Eye (tissue), 1 donor: ENCODE measurements at regions not wholly inside any gene's neighbourhood (a gene's known extent, or its start where the extent isn't known, plus 50 kb on each side); places are given as distances from the start of the nearest gene placed in this dataset.
"Not testable (repeated sequence)": the region's sequence is repeated elsewhere in the genome, so short reads cannot be mapped to it uniquely, and the experiment has no call there.

Source experiments
- DNase-seq: peaks from one replicate; pipeline ENCODE4 v3.0.0-alpha.2; 2015

DNA sequence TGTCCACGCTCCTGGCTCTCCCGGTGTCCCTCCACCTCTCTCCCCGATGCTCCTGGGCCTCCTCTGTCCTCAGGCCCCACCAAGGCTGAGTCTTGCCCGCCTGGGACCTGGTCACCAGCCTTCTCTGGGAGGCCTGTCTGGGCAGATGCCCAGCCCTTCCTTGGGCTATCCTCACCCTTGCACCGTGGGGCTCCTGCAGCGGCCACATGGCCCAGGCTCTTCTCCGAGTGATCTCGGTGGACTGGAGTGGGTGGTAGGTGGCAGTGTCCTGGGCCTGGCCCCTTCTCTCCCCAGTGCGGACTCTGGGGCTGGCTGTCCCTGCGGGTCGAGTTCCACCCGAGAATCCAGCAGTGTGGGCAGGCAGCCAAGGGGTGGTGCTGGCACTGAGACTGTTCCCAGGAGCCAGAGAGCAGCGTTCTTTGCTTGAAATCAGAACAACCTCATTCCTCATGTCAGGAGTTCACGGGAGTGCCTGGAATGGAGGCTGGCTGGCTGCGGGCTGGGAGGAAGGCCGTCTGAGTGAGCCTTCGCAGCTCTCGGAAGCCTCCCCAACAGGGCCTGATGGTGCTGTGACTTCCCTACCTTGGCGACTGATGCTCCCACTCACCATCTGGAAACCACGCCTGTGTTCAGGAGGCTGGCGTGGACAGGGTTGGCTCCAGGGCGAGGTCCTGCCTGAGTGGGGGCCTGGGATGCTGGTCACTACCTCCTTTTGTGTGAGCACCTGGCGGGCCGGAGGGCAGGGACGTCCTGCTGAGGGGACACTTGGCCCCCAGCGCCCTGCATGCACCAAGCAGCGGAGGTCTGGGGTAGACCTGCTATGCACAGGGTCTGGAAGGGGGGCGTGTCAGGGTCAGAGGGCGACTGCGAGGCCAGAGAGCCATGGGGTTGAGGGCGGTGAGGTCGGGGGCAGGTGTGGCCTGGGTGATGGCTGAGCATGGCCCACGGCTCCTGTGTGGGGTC, 113.9 kb downstream of the TMEM121 start:
- not testable (repeated sequence) for DNase-seq

- DNase-seq: no peak
Observed at GRCh38 chr14:105641075-105641937, 114.9 kb downstream of the TMEM121 start.

- not testable (repeated sequence) for DNase-seq
Observed at GRCh38 chr14:105641951-105642350, 115.6 kb downstream of the TMEM121 start.

DNA sequence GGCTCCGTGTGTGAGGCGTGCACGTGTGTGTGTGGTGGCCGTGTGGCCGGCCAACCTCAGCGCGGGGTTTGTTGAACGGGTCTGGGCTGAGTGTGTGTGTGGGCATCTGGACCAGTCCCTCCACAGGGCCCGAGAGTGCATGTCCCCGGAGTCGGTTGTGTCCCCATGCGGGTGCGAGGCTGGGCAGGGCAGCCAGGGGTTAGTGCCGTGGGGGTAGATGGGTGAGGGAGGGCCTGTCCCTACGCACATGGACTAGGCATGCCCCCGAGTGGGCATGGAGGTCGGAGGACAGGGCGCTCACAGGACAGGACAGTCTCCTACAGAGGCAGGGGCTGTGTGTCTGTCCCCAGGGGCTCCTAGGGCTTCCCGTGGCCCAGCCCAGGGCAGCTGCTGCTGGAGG, 116.1 kb downstream of the TMEM121 start:
- not testable (repeated sequence) for DNase-seq

DNA sequence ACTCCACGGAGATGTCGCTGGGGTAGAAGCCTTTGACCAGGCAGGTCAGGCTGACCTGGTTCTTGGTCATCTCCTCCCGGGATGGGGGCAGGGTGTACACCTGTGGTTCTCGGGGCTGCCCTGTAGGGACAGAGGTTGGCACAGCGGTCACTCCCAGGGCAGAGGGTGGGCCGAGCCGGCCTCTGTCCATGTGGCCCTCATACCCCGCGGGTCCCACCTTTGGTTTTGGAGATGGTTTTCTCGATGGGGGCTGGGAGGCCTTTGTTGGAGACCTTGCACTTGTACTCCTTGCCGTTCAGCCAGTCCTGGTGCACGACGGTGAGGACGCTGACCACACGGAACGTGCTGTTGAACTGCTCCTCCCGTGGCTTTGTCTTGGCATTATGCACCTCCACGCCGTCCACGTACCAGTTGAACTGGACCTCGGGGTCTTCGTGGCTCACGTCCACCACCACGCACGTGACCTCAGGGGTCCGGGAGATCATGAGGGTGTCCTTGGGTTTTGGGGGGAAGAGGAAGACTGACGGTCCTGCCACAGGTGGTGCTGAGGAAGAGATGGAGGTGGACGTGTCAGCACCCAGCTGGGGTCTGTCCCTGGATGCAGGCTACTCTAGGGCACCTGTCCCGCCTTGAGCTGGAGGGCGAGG, 117.1 kb downstream of the TMEM121 start:
- not testable (repeated sequence) for DNase-seq

DNA sequence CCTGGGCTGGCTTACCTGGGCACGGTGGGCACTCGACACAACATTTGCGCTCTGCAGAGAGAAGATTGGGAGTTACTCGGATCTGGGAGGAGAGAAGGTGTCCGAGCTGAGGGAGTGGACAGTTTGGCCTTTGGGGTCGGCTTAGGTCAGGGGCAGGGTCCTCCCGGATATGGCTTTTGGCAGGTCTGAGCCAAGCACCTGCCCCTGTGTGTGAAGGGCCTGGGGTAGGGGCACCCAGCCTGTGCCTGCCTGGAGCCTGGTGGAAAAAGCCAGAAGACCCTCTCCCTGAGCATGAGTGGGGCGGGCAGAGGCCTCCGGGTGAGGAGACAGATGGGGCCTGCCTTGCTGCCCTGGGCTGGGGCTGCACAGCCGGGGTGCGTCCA, 117.7 kb downstream of the TMEM121 start:
- DNase-seq: not testable (repeated sequence)

GRCh38 chr14:105644457-105644856, 118.1 kb downstream of the TMEM121 start:
- not testable (repeated sequence) for DNase-seq

GRCh38 chr14:105644891-105645290, 118.5 kb downstream of the TMEM121 start:
- not testable (repeated sequence) for DNase-seq

- not testable (repeated sequence) for DNase-seq
Observed at GRCh38 chr14:105645389-105645788, 119.0 kb downstream of the TMEM121 start.

DNA sequence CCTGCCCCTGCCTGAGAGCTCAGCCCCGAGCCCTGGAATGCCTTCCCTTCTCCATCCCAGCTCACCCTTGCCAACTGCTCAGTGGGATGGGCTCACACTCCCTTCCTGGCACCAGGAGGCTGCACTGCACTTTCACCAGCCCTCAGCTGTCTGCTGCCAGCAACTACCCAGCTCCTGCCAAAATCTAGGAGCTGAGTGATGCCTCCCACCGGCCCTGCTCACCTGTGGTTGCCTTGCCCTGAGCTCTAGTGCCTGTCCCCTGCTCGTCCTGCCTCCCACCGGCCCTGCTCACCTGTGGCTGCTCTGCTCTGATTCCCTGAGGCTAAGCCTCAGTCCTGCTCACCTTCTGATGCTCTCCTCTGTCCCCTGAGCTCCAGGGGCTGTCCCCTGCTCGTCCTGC, 119.8 kb downstream of the TMEM121 start:
- DNase-seq: no peak

DNA sequence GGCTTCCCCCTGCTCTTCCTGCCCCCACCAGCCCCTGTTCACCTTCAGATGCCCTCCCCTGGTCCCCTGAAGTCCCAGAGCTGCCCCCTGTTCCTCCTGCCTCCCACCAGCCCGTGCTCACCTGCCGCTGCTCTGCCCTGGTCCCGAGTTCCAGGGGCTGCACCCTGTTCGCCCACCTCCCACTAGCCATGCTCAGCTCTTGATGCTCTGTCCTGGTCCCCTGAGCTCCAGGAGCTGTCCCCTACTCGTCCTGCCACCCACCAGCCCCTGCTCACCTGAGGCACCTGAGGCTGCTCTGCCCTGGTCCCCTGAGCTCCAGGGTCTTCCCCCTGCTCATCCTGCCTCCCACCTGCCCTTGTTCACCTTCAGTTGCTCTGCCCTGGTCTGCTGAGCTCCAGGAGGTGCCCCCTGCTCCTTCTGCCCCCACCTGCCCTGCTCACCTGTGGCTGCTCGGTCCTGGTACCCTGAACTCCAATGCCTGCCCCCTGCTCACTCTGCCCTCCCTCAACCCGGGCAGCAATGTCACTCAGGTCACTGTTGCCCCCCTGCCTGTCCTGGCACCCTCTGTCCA, 120.4 kb downstream of the TMEM121 start:
- not testable (repeated sequence) for DNase-seq

DNA sequence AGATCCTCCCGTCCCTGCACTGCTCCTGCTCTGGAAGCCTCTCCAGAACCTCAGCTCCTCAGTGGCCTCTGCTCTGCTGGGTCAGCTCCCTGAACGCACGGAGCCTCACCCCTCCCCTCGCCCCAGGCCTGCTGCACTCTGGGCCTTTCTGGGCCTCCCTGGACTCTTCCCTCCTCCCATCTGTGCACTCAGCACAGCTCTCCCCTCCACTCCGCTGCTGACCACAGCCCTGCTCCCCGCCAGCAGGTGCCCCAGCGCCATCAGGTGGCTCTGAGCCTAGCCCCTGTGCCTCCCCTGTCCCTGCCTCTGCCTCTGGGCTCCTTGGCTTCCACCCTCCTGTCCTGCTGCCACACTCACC, 121.0 kb downstream of the TMEM121 start:
- DNase-seq: not testable (repeated sequence)

- DNase-seq: no peak
Observed at GRCh38 chr14:105647784-105648608, 121.6 kb downstream of the TMEM121 start.

- DNase-seq: not testable (repeated sequence)
Observed at GRCh38 chr14:105648609-105649535, 122.5 kb downstream of the TMEM121 start.

DNA sequence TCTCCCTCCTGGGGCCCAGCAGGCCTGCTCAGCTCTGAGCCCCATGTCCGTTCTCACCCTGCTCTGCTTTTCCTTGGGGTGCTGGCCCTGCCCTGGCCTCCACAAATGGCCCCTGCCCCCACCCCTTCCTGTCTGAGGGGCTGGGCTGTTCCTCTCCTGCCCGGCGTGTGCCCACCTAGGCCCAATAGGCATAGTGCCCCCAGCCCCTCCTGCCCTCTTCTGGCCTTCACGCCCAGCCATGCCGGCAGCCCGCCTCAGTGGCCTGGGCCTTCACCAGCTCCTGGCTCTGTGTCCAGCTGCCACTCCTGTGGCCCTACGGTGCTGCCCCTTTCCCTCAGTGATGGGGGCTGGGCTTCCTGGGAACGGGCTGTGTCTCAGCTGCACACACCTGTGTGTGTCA, 125.9 kb downstream of the TMEM121 start:
- not testable (repeated sequence) for DNase-seq

GRCh38 chr14:105653921-105654320, 127.5 kb downstream of the TMEM121 start:
- not testable (repeated sequence) for DNase-seq

DNA sequence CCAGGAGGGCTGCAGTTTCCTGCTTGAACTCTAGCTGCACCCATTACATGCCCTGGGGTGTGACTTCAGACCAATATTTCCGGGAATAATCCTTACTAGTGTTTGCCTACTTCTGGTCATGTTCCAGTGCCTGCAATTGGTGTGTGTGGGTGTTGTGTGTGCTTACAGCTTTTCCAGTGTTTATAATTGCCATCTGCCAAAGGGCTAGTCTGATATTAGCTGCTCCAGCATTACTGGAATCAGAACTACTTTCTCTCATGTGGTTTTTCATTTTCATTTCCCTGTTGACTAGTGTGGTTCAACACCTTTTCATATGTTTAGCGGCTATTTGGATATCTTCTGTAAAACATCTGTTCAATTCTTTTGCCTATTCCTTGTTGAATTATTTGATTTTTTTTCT, 132.9 kb downstream of the TMEM121 start:
- not testable (repeated sequence) for DNase-seq

DNA sequence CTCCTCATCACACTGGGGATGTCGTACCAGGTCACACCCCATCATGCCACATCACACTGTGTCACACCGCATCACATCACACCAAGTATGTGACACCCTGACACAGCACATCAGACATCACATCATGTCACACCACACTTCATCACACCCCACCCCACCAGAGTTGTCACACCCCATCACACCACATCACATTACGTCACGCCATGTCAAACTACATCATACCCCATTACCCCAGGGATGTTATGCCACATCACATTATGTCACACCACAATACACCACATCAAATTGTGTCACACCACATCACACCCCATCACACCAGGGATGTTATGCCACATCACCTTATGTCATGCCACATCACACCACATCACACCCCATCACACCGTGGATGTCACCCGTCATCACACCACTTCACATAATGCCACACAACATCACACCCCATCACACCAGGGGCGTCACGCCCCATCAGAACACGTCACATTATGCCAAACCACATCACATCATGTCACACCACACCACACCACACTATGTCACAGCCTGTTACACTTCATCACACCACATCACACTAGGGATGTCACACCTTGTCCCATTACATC, 133.6 kb downstream of the TMEM121 start:
- DNase-seq: no peak

DNA sequence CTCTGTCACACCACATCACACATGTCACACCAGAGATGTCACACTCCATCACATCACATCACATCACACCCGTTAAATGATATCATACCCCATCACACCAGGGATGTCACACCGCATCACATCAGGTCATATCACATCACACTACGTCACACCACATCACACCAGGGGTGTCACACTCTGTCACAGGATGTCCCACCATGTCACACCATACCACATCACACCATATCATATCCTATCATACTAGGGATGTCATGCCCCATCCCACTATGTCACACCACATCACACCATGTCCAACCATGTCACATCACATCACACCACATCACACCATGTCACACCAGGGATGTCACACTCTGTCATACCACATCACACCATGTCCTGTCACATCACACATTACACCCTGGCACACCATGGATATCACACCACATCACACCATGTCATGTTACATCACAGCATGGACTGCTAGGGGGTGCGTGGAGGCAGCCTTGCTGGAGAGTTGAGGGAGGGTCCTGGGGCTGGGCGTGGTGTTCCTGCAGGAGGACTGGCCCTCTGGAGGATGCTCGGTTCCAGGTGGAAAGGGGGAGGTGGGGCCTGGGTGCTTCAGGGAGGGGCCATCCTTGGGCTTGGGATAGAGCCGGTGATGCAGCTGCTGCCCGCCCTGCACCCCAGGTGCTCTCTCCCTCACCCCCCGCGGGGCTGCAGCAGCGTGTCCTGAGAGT, 134.6 kb downstream of the TMEM121 start:
- no peak for DNase-seq
